ENCODE measurements at regions not wholly inside any gene's neighbourhood (a gene's known extent, or its start where the extent isn't known, plus 50 kb on each side); places are given as distances from the start of the nearest gene placed in this dataset.

DNA sequence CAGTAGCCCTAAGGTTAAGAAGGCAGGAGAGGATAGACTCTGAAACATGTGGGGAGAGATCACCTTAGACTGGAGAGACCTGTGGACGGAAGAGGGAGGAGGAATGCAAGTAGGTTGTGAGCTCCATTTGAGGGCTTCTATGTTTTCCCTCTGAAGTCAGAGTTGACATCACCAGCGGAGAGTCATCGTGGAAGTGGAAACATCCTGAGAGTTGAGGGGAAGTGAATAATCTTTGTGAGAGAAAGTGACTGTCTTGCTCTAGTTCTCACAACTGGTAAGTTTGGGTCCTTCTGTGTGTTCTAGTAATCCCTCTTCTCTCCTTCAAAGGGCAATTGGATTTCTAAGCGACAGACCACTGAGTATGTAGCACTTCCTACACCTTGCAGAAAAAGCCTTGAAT is 103.6 kb upstream of the CCND2 start:
- H3K9me2 ChIP-seq (ENCODE audit: insufficient read depth), result peaks cover 9% of the 10 kb centered on the region; the same call in 1 of the 2 replicates
- no peak overlapping the region for H3K4me3 ChIP-seq
- no peaks in the 10 kb centered on the region; the same call in 2 of the 3 replicates for H3K36me3 Mint-ChIP-seq (ENCODE audit: low read depth)
- H3K9me3 Mint-ChIP-seq, result no peaks in the 10 kb centered on the region
- H3K27me3 ChIP-seq (ENCODE audit: insufficient read depth), result no peaks in the 10 kb centered on the region
- H3F3A ChIP-seq (replicated peaks; ENCODE audit: low read depth), result no peaks in the 10 kb centered on the region
- H3K27ac Mint-ChIP-seq, result no peak overlapping the region
- H3K27me3 Mint-ChIP-seq (ENCODE audit: insufficient read depth, low read depth, poor library complexity), result peaks cover 5% of the 10 kb centered on the region
- DNase-seq (ENCODE audit: low spot score), result no peak
- no peaks in the 10 kb centered on the region for H3K79me2 ChIP-seq (replicated peaks; ENCODE audit: insufficient read depth)
- TF ChIP-seq REST (IDR thresholded peaks at IDR 0.05; ENCODE audit: unreplicated experiment) (no peak), CREB1 (CRISPR knock-in tag; IDR thresholded peaks at IDR 0.05; ENCODE audit: low read depth) (no peak), ZNF331 (CRISPR knock-in tag; IDR thresholded peaks at IDR 0.05; ENCODE audit: low read depth) (no peak), ZNF114 (CRISPR knock-in tag; IDR thresholded peaks at IDR 0.05) (no peak), STAT1 (IDR thresholded peaks at IDR 0.05; ENCODE audit: unreplicated experiment) (no peak), NANOG (IDR thresholded peaks at IDR 0.05; ENCODE audit: borderline replicate concordance) (no peak), EZH2 (IDR thresholded peaks at IDR 0.05; ENCODE audit: low read depth, unreplicated experiment) (no peak), EZH2phosphoT487 (IDR thresholded peaks at IDR 0.05; ENCODE audit: unreplicated experiment) (no peak), ETS1 (IDR thresholded peaks at IDR 0.05) (no peak), JUNB (IDR thresholded peaks at IDR 0.05; ENCODE audit: unreplicated experiment) (no peak), CTCF (conservative IDR thresholded peaks at IDR 0.05; ENCODE audit: low read depth in 2 of 2) (no peak), POLR2AphosphoS5 (IDR thresholded peaks at IDR 0.05; ENCODE audit: low read depth) (no peak)
- TF ChIP-seq, protein P1, sequence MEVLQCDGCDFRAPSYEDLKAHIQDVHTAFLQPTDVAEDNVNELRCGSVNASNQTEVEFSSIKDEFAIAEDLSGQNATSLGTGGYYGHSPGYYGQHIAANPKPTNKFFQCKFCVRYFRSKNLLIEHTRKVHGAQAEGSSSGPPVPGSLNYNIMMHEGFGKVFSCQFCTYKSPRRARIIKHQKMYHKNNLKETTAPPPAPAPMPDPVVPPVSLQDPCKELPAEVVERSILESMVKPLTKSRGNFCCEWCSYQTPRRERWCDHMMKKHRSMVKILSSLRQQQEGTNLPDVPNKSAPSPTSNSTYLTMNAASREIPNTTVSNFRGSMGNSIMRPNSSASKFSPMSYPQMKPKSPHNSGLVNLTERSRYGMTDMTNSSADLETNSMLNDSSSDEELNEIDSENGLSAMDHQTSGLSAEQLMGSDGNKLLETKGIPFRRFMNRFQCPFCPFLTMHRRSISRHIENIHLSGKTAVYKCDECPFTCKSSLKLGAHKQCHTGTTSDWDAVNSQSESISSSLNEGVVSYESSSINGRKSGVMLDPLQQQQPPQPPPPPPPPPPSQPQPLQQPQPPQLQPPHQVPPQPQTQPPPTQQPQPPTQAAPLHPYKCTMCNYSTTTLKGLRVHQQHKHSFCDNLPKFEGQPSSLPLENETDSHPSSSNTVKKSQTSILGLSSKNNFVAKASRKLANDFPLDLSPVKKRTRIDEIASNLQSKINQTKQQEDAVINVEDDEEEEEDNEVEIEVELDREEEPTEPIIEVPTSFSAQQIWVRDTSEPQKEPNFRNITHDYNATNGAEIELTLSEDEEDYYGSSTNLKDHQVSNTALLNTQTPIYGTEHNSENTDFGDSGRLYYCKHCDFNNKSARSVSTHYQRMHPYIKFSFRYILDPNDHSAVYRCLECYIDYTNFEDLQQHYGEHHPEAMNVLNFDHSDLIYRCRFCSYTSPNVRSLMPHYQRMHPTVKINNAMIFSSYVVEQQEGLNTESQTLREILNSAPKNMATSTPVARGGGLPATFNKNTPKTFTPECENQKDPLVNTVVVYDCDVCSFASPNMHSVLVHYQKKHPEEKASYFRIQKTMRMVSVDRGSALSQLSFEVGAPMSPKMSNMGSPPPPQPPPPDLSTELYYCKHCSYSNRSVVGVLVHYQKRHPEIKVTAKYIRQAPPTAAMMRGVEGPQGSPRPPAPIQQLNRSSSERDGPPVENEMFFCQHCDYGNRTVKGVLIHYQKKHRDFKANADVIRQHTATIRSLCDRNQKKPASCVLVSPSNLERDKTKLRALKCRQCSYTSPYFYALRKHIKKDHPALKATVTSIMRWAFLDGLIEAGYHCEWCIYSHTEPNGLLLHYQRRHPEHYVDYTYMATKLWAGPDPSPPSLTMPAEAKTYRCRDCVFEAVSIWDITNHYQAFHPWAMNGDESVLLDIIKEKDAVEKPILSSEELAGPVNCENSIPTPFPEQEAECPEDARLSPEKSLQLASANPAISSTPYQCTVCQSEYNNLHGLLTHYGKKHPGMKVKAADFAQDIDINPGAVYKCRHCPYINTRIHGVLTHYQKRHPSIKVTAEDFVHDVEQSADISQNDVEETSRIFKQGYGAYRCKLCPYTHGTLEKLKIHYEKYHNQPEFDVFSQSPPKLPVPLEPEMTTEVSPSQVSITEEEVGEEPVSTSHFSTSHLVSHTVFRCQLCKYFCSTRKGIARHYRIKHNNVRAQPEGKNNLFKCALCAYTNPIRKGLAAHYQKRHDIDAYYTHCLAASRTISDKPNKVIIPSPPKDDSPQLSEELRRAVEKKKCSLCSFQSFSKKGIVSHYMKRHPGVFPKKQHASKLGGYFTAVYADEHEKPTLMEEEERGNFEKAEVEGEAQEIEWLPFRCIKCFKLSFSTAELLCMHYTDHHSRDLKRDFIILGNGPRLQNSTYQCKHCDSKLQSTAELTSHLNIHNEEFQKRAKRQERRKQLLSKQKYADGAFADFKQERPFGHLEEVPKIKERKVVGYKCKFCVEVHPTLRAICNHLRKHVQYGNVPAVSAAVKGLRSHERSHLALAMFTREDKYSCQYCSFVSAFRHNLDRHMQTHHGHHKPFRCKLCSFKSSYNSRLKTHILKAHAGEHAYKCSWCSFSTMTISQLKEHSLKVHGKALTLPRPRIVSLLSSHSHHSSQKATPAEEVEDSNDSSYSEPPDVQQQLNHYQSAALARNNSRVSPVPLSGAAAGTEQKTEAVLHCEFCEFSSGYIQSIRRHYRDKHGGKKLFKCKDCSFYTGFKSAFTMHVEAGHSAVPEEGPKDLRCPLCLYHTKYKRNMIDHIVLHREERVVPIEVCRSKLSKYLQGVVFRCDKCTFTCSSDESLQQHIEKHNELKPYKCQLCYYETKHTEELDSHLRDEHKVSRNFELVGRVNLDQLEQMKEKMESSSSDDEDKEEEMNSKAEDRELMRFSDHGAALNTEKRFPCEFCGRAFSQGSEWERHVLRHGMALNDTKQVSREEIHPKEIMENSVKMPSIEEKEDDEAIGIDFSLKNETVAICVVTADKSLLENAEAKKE (CRISPR knock-in tag; IDR thresholded peaks at IDR 0.05), result no peak
- 0 out of 2 replicates have a peak overlapping the region, but pooled peaks have one; percentile 30 for H2AFZ ChIP-seq
- H3K4me1 Mint-ChIP-seq, result peaks cover 32% of the 10 kb centered on the region
- H4K20me1 ChIP-seq (replicated peaks; ENCODE audit: insufficient read depth), result no peaks in the 10 kb centered on the region
- ATAC-seq, result no peak
- peaks cover 25% of the 10 kb centered on the region for H3K4me1 ChIP-seq (ENCODE audit: insufficient read depth)
- H3K27ac ChIP-seq (ENCODE audit: low read depth), result no peak overlapping the region
- no peak overlapping the region for H3K4me2 ChIP-seq
- no peaks in the 10 kb centered on the region for H3K36me3 ChIP-seq (ENCODE audit: insufficient read depth)
- no peak overlapping the region for H3K4me3 Mint-ChIP-seq

Measured in GM23338 (cell line).